ENCODE measurements at regions not wholly inside any gene's neighbourhood (a gene's known extent, or its start where the extent isn't known, plus 50 kb on each side); places are given as distances from the start of the nearest gene placed in this dataset.

- no peak overlapping the region for H3K27ac ChIP-seq
- no peaks in the 10 kb centered on the region for H3K27me3 ChIP-seq (ENCODE audit: insufficient read depth, low read depth, severe bottlenecking)
- no peak for DNase-seq
- H3K9me3 ChIP-seq (ENCODE audit: severe bottlenecking) = no peaks in the 10 kb centered on the region
- no peaks in the 10 kb centered on the region for H3K36me3 ChIP-seq
- no peak overlapping the region for H3K4me3 ChIP-seq (ENCODE audit: low read depth, low read length)
- no peak for TF ChIP-seq CTCF (IDR thresholded peaks at IDR 0.05; ENCODE audit: low read depth, low read length)
Observed at GRCh38 chr13:62278271-62278670, 862.6 kb upstream of the PCDH20 start.

GRCh38 chr13:62251734-62252133 lies 836.1 kb upstream of the PCDH20 start:
- Histone ChIP-seq H3K4me3 (ENCODE audit: low read depth, low read length) (no peak overlapping the region), H3K27me3 (ENCODE audit: insufficient read depth, low read depth, severe bottlenecking) (no peaks in the 10 kb centered on the region), H3K27ac (no peak overlapping the region), H3K9me3 (ENCODE audit: severe bottlenecking) (no peaks in the 10 kb centered on the region), H3K36me3 (no peaks in the 10 kb centered on the region)
- DNase-seq = no peak
- no peak for TF ChIP-seq CTCF (IDR thresholded peaks at IDR 0.05; ENCODE audit: low read depth, low read length)

- no peaks in the 10 kb centered on the region for H3K36me3 ChIP-seq
- no peak for DNase-seq
- no peaks in the 10 kb centered on the region for H3K27me3 ChIP-seq (ENCODE audit: insufficient read depth, low read depth, severe bottlenecking)
- no peak for TF ChIP-seq CTCF (IDR thresholded peaks at IDR 0.05; ENCODE audit: low read depth, low read length)
- no peak overlapping the region for H3K4me3 ChIP-seq (ENCODE audit: low read depth, low read length)
- H3K27ac ChIP-seq = no peak overlapping the region
- no peaks in the 10 kb centered on the region for H3K9me3 ChIP-seq (ENCODE audit: severe bottlenecking)
Observed at GRCh38 chr13:62250501-62251201, 835.0 kb upstream of the PCDH20 start.

- DNase-seq = no peak
- no peak overlapping the region for H3K4me3 ChIP-seq (ENCODE audit: low read depth, low read length)
- H3K27ac ChIP-seq = no peak overlapping the region
- no peak for TF ChIP-seq CTCF (IDR thresholded peaks at IDR 0.05; ENCODE audit: low read depth, low read length)
- H3K9me3 ChIP-seq (ENCODE audit: severe bottlenecking) = no peaks in the 10 kb centered on the region
- no peaks in the 10 kb centered on the region for H3K36me3 ChIP-seq
- H3K27me3 ChIP-seq (ENCODE audit: insufficient read depth, low read depth, severe bottlenecking) = no peaks in the 10 kb centered on the region
Observed at GRCh38 chr13:62246581-62246980, 830.9 kb upstream of the PCDH20 start.

- Histone ChIP-seq H3K27me3 (ENCODE audit: insufficient read depth, low read depth, severe bottlenecking) (no peaks in the 10 kb centered on the region), H3K27ac (no peak overlapping the region), H3K36me3 (no peaks in the 10 kb centered on the region), H3K9me3 (ENCODE audit: severe bottlenecking) (no peaks in the 10 kb centered on the region), H3K4me3 (ENCODE audit: low read depth, low read length) (no peak overlapping the region)
- DNase-seq = no peak
- no peak for TF ChIP-seq CTCF (IDR thresholded peaks at IDR 0.05; ENCODE audit: low read depth, low read length)
Observed at GRCh38 chr13:62243106-62243505, 827.5 kb upstream of the PCDH20 start.
